GM21360 (cell line): ENCODE measurements at regions not wholly inside any gene's neighbourhood (a gene's known extent, or its start where the extent isn't known, plus 50 kb on each side); places are given as distances from the start of the nearest gene placed in this dataset.

Experiments used
- ATAC-seq: cut with Tn5 transposase; IDR thresholded peaks from one replicate; pipeline ENCODE4 v1.9.1; 2021; ENCODE audit warnings: mild to moderate bottlenecking, moderate library complexity; ENCODE audit not compliant: unreplicated experiment

- no peak for ATAC-seq
Observed at GRCh38 chr11:92692826-92693546, 276.5 kb upstream of the MTNR1B start.

DNA sequence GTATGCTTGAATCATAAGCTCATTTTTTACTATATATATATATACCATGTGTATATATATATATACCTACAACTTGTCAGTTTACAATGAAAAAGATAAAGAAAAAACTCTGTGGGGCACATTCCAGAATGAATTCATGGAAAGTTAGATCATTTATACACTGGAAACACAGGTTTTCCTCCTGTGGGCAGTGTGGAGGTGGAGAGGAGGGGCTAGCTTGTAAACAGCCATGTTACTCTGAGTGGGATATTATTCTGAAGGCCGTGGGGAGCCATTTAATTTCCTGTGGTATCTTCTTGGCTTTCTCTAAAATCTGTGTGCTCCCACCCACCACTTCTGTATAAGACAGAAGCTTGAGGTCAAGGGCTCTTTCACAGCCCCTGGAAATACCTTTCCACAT, 273.4 kb upstream of the MTNR1B start:
- ATAC-seq = no peak

GRCh38 chr11:92697461-92698312, 271.8 kb upstream of the MTNR1B start:
- ATAC-seq = no peak

GRCh38 chr11:92698742-92699141, 270.7 kb upstream of the MTNR1B start:
- no peak for ATAC-seq

- ATAC-seq = no peak
Observed at GRCh38 chr11:92702037-92702804, 267.2 kb upstream of the MTNR1B start.

GRCh38 chr11:92702805-92703448, 266.5 kb upstream of the MTNR1B start:
- no peak for ATAC-seq

DNA sequence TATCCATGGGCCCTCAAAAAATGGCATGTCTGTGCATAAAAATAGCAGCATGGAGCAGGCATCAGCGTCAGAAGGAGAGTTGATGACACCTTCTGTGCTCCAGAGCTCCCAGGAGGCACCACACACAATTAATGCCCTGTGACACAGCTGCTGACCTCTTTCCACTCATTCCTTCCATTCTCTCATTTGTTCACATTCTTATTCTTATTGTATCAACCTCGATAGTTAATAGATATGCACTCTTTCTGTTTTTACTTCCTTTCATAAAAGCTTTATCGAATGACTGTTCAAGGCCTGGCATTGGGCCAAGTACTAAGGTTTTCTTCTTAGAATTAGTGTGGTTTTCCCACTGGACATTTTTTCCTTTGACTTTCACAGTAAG, 266.0 kb upstream of the MTNR1B start:
- no peak for ATAC-seq

DNA sequence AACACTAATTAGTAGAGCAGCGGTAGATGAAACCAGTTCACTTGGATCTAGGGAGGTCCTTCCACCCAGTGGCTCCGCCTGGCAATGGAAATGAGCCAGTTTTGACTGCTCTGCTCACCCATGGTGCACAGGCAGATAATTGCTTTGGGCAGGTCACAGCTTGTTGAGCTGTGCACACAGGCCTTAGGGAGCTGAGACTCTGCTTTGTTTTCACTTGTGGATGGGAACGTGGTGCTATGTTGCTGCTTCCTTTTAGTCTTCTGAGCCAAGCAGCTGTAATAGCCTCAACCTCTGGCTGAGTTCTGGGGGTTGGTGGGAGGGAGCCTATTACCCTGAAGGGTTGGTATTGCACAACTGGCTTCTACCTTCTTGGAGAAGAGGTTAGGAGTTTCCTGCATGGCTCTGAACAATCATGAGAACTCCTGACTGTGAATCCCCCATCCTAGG, 262.3 kb upstream of the MTNR1B start:
- no peak for ATAC-seq

- ATAC-seq = no peak
Observed at GRCh38 chr11:92707665-92708064, 261.8 kb upstream of the MTNR1B start.

DNA sequence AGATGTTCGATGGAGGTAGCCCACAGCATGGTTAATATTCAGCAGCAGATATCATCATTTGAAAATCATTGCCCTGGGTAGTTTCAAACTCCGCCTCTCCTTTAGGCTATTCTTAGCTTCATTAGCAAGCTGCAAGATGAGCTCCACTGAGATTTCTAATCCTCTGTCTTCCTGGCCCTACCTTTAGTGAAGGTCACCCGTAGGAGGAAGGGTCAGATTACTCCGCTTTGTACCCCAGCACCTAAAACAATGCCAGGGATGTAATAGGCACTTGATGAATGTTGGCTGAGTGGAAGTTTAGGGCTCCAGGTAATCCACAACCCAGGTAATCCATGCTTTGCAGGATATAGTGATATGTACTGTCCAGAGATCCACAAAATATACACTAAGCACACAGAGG, 260.1 kb upstream of the MTNR1B start:
- ATAC-seq = no peak

- no peak for ATAC-seq
Observed at GRCh38 chr11:92711926-92712325, 257.5 kb upstream of the MTNR1B start.

DNA sequence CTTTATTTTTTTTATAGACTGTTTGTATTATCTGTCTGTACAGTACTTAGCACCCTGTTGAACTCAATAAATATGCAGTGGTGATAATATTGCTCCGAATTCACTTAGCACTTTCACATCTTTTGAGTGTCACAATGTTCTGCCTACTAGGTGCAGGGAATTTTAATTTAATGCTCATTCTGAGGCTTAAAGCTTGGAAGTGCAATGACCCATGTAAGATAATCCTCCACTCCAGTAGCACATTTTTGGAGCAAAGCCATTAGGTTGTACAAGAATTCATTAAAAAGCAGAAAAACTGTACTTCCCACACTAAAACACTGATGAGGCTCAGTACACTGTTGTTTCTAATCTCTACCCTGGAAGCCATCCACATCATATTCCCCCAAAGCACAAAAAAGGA, 255.3 kb upstream of the MTNR1B start:
- no peak for ATAC-seq

- no peak for ATAC-seq
Observed at GRCh38 chr11:92717240-92717639, 252.2 kb upstream of the MTNR1B start.

GRCh38 chr11:92720385-92720784, 249.1 kb upstream of the MTNR1B start:
- ATAC-seq = no peak

GRCh38 chr11:92725352-92725751, 244.1 kb upstream of the MTNR1B start:
- no peak for ATAC-seq

DNA sequence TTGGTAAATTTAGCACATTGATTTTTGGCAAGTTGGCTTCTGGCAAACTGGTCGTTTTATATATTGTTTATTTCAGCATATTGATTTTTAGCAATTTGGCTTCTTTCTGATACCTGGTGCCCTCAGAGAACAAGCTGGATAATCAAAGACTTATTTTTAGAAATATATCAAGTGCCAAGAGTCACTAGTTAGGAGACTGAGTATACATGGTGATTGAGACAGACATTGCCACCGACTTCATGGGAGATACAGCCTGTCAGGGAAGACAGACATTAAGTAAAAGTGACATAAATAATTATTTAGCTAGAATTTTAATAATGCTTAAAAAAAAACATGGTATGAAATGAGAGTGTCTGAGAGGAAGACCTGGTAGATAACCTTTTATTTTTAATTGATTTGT, 242.3 kb upstream of the MTNR1B start:
- ATAC-seq = no peak

GRCh38 chr11:92727769-92728168, 241.7 kb upstream of the MTNR1B start:
- ATAC-seq = no peak

- no peak for ATAC-seq
Observed at GRCh38 chr11:92728628-92729027, 240.8 kb upstream of the MTNR1B start.

DNA sequence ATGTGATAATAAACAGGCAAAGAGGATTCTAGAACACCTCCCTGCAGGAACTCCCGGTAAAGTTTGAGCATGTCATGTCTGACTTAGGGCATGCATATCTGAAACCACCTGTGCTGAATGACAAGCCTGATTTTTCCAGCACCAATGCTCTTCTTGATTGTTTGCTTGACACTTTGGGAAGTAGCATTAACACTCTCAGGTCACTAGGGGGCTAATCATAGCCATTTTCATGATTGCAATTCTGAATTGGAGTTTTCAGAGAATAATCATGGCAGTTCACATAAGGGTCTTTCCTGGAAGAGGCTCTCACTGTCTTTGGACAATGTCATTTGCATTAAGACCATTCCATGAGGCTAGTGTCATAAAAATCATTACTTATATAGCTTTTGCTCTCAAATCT, 234.4 kb upstream of the MTNR1B start:
- no peak for ATAC-seq

GRCh38 chr11:92738276-92738675, 231.2 kb upstream of the MTNR1B start:
- ATAC-seq = no peak

DNA sequence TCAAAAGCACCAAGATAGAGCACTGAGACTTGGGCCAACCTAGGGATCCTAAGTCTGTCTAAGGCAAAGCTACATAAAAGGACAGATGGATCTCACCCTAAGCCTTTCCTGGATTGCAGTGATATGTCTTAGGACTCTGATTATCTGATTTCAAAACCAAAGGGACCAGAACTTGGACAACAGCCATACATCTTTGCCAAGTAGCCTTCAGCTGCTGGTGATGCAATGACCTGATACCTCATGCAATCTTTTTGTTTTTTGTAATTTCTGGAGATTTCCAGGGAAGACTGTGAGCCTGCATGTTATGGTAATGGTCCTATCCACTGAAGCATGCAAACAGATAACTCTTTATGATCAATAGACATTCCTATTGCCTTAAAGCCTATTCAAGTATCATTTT, 230.4 kb upstream of the MTNR1B start:
- ATAC-seq = no peak
